PC-3 (cell line): ENCODE measurements at regions not wholly inside any gene's neighbourhood (a gene's known extent, or its start where the extent isn't known, plus 50 kb on each side); places are given as distances from the start of the nearest gene placed in this dataset.

Experiments used
- CTCF ChIP-seq: fragments of 300-600 bp; sonication (generic); conservative IDR thresholded peaks from 2 replicates; pipeline ENCODE4 v1.5.1; 2017; ENCODE audit warnings: antibody characterized with exemption, low read depth, mild to moderate bottlenecking, low read length
- EZH2 ChIP-seq: fragments of 300-600 bp; sonication (generic); IDR thresholded peaks from one replicate; pipeline ENCODE4 v1.6.1; 2017; ENCODE audit warnings: antibody characterized with exemption, mild to moderate bottlenecking, low read length; ENCODE audit not compliant: unreplicated experiment
- EZH2phosphoT487 ChIP-seq: fragments of 300-600 bp; sonication (generic); IDR thresholded peaks from 2 replicates; pipeline ENCODE4 v1.6.1; 2018; ENCODE audit warnings: mild to moderate bottlenecking, antibody characterized with exemption, low read length, borderline replicate concordance

GRCh38 chrX:40434947-40435346 is 145.8 kb upstream of the ATP6AP2 start:
- TF ChIP-seq CTCF (no peak), EZH2 (no peak), EZH2phosphoT487 (no peak)
